Suppressor macrophage treated with lipopolysaccharide for 4 hours (primary cell): ENCODE measurements at regions not wholly inside any gene's neighbourhood (a gene's known extent, or its start where the extent isn't known, plus 50 kb on each side); places are given as distances from the start of the nearest gene placed in this dataset.

Experiments used
- DNase-seq: peaks from one replicate; pipeline ENCODE4 v3.0.0-alpha.2; 2020

DNA sequence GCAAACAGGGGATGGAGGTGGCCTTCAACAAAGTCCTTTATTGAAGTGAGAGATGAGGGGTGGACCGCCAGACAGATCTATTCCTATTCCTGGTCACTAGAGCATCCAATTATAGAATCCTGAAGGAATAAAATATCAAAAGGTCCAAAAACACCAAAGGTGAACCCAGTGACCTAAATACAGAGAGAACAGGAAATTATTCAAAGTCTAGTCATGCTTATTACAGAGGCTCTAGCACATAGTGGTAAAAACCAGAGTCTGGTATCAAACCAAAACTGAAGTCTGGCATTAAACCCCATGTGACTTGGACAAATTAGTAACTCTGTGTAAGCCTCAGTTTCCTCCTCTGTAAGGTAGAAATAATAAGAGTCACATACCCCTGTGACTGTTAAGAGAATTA, 100.5 kb upstream of the SNX2 start:
- DNase-seq, result no peak

DNA sequence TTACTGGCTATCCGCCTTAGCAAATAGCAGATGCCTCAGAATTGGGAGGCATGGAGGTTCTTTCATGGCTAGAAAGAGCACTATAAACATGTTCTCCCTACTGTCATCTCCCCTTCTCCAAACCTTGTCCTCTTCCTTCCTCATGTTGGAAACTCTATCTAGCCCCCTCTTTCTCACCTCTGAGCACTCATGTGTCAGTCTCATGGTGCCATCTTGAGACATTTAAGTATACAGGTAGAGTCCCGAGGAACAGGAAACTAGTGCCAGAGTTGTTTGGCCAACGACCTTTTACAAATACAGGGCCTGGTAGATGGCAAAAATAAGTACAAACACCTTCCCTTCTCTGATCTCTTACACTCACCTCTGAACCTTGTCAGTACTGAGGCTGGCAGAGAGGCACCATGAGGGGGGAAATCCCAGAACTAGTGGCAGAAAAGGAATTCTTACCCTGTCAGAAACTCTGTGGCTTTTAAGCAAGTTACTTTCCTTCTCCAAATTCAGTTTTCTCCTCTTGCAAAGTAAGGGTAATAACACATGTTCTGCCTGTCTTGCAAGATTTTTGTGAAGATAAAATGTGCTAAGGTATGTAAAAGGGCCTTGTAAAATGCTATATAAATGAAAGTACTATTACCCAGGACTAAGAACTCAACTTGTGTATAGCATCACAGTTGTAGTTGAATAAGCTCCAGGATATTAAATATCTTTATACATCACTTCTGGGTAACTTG, 94.1 kb upstream of the SNX2 start:
- DNase-seq, result no peak

DNA sequence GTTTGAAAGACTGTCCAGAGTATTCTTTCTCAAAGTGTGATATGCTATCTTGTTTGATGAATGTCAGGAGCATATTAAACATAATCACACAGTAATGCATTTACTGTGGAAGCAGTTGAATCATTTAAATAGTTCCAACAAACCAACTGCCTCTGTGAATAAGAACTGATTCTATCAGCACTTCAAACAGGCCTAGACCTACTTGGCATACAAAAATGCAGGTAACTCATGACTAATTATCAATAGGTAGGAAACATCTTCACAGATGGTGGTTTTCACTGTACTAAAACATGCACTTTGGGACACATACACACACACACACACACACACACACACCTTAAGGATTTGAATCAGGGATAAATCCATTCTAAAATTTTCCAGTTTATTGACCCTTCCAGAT, 91.2 kb upstream of the SNX2 start:
- no peak for DNase-seq

DNA sequence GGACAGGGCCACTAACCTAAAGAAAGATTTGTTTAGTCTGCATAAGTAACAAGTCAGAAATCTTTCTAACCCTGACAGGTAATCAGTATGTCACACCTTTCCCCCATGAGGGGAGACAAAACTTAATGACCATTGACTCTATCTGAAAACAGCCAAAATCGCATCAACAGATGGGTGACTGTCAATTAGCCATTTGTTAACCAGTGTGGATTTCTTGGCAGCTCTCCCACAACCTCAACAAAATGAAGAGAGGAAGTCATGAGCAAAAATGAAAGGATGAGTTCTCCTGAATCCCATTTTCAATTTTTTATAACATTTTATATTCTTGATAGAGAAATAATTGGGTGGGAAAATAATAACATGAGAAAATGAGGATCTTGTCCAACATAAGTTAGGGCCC, 84.6 kb upstream of the SNX2 start:
- peak; percentile 50 for DNase-seq

DNA sequence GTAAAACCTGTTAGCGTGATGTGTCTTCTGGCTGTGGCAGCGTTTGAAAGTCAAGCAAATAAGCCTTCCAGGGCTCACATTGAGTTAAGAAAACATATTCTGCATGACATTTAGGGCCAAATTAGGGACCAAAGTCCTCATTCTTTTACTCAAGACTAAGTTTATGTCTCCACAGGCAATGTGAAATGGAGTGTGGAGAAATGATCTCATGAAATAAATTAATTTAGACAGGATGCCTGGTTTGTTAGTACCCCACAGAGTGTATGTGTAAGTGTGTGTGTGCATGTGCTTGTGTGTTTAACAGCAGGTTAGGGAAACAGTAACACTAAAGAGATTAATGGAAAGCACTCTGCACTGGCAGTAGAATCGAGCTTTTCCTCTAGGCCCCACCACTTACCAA, 82.9 kb upstream of the SNX2 start:
- no peak for DNase-seq

DNA sequence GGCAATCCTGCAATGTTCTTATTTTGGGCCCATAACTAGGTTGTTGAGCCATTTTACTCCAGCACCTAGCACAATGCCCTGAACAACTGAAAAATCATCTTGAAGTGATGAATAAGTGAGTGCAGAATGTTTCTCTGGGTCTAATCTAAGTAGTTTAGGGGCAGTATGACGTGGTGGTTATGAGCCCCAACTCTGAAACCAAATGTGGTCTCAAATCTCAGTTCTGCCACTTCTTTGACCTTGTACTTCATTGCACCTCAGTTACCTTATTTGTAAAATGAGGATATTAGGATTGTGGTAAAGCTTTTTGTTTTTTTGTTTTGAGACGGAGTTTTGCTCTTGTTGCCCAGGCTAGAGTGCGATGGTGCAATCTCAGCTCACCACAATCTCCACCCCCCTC, 80.9 kb upstream of the SNX2 start:
- DNase-seq, result no peak

DNA sequence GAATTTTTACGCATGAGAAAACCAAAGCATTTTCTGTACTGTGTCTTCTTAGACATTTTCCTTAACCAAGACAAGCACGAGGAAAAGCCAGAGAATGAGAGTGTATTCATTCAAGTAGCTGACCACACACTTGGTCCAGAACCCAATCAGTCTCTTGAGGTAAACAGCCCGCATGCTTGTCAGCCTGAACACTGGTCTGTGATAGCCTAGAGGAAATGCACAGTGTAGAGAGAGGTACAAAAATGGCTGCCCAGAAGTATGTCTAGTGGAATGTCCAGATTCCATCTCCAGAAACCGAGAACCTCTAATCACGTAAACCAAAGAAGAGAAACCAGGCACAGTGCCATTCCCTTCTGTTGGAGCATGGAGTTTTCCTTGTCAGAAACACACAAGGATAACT, 80.0 kb upstream of the SNX2 start:
- no peak for DNase-seq

DNA sequence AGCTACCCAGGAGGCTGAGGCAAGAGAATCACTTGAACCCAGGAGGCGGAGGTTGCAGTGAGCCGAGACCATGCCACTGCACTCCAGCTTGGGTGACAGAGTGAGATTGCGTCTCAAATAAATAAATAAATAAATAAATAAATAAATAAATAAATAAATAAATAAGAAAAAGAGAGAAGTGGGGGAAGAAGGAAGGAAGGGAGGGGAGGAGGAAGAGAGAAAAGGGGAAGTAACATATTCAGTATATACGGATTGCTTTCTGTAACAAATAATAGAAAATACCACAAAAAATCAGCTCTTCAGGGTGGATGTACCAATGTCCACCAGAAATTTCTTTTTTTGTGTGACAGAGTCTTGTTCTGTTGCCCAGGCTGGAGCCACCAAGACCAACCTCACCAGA, 78.1 kb upstream of the SNX2 start:
- DNase-seq, result peak; percentile 18

DNA sequence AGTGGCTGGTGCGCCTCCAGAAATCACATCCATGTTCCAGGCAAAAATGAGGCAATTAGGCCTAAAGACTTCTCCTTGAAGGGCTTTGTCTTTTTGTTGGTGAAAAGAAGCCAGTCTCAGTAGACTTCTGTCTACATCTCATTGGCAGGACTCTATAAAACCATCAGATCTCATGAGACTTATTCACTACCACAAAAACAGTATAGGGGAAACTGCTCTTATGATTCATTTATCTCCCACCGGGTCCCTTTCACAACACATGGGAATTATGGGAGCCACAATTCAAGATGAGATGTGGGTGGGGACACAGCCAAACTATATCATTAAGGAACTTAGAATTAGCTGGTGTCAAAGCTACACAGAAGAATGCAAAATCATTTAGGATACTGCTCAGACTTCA, 77.7 kb upstream of the SNX2 start:
- peak; percentile 73 for DNase-seq

DNA sequence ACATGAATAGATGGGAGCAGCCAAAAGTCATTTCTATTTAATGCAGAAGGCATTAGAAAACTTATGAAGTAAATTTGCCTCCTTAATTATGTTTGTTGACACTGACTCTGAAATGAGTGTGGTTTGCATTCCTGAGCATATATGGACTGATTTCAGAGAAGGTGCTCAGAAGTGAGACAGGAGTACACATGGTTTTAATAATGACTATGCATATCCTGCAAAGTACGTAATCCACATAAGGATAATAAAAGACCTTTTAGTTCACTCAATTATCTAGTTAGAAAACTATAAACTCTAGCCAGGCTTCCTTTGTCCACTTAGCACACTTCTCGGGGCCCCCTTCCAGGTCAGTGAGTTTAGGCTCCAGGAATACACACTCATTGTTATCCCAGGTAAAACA, 75.7 kb upstream of the SNX2 start:
- DNase-seq, result no peak

DNA sequence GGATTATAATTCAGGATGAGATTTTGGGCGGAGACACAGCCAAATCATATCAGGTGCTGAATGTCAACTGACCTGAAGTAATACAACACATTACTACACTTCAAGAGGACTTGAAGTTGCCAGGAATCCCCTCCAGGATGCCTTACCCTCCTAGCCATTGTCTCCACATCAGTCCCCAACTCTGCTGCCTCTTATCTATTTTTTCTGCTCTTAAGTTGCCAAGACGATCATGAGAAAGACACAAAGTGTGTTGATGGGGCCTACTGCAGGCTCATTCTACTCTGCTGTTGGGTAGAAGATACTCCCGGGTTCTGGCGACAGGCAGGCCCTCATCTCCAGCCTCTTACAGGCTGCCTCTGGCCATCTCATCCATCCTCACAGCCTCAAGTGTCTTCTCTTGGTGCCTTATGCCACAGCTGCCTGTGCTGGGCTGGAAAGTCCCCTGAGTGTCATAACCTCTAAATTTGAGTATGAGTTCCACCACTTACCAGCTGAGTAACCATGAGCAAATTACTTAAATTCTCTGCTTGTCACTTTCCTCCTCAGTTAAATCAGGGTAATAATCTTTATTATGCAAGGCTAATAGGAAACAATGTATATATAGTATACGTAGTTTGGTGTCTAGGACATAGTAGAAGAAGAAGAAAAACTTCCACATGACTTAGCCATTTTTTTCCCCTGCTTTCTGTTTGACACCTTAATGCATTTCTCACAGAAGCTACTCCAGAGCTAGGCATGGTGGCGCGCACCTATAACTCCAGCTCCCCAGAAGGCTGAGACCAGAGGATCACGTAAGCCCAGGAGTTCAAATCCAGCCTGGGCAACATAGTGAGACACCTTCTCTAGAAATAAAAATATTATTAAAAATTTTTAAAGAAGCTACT, 73.0 kb upstream of the SNX2 start:
- DNase-seq, result peak; percentile 76

DNA sequence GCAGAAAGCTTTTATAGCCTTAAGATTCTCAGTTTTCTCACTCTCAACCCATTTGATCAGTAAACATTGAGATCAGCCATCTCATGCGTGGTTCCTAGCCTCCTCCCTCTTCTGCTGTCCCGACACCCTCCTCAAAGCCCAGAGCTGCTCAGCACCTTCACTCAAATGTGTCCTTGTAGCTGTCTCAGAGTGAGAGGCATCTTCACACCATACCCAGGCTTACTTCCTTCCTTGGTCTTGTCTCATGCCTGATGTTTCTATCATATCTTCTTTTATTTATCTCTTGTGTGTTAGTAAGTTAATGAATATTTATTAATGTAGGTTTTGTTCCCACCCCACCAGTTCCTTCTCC, 72.4 kb upstream of the SNX2 start:
- no peak for DNase-seq

DNA sequence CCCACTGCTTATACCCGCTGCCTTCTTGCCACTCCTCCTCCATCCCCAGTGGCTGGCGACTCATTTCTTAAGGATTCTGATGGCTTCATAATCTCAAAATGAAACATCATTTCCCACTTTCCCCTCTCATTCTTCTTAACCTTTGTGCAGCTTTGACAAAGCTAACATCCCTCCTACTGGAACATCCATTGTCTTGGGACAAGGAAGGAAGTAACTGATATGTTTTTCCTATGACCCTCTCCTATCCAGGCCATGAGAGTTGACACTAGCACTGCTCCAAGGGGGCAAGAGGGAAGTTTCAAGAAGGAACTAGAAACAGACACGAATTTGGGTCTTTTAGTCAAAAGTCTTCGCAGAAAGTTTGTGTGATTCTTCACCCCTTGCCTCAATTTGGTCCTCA, 71.7 kb upstream of the SNX2 start:
- peak; percentile 38 for DNase-seq

DNA sequence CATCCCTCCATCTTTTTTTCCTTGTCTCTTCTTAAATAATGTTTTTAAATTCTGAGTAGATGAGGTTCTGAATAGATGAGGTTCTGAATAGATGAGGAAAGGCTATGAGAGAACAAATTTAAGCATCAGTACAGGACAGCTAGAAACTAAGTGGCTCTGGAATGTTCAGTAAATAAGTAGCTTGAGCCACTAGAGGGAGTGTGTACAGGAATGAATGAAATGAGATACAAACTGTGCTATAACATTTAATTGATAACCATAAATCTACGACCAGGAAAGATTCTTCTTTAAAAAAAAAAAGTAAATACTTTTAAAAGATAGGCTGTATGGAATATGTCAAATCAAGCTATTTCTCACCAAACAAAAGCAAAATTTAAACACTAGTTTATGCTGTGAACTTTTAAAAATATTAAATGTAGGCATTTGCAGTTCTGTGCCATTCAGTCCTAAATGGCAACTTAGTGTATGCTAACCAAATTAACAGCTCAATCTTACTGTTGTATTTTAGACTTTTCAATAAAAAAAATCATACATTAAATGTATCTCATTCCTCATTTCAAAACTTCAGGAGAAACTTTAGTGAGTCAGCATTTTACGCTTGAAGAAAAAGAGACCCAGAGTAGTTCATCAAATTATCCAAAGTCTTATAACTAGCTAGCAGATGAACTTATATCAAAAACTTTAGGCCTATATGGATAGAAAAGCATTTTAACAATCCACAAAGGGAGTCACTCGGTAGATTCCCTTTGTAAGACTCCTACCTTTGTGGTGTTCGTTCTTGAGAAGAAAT, 70.4 kb upstream of the SNX2 start:
- peak; percentile 61 for DNase-seq

DNA sequence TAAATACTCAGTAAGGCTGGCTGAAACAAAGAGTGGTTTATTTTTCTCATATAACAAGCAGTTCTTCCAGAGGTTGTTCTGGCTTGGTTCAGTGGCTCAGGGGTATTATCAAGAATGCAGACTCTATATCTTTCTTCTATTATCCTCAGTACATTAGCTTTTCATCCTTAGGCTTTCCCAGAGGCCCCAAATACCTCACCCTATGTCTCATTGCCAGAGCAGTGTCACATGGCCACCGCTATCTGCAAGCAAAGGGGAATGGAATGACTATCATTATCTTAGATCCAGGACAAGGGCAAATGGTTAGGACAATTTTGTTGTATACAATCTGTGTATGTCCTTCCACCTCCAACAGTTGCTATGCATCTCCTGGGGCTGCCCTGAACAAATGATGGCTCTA, 69.0 kb upstream of the SNX2 start:
- no peak for DNase-seq

DNA sequence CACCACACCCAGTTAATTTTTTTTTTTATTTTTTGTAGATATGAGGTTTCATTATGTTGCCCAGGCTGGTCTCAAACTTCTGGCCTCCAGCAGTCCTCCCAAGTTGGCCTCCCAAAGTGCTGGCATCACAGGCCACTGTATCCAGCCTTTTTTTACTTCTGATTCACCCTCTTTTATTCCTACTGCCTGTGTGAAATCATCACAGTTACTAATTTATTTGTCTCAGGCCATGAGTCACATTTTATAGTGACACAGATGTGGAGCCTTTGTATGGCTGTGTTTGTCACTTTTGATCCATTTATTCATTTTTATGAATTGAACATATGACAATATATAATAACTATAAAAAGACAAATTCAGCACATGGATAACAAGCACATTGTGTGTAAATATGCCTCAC, 67.1 kb upstream of the SNX2 start:
- peak; percentile 28 for DNase-seq

DNA sequence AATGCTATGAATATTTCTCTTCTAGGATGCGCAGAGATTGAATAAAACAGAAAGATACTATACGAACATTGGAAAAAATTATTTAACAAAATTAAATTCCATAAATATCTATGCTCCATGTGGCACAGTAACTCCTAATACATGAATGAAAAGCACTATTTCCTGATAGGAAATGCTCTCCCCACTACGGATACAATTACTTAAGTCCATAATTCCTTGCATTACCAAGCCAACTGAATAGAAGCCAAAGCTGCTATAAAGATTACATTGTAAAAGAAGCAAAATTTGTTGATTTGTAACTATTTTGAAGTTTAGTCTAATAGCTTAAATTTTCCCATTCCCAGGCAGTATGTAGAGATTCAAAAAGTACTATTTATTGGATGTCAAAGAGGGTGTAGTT, 61.8 kb upstream of the SNX2 start:
- DNase-seq, result no peak

DNA sequence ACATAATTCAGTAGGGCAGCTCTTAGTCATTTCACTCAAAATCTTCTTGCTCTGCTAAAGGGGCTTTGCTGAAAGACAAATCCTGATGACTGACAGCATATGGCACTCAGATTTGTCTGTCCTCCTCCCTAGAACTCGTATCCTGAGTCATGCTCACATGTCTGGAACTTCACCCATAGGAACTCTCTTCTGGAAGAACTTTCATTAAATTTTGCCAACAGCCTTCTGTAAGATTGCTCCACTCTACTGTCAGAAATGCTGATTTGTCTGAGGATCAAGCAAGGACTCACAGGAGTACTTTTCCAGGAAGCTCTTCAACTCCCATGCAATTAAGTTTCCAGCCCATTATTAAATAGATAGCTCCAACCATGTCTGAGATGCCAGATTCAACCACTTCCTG, 59.8 kb upstream of the SNX2 start:
- DNase-seq, result peak; percentile 47

DNA sequence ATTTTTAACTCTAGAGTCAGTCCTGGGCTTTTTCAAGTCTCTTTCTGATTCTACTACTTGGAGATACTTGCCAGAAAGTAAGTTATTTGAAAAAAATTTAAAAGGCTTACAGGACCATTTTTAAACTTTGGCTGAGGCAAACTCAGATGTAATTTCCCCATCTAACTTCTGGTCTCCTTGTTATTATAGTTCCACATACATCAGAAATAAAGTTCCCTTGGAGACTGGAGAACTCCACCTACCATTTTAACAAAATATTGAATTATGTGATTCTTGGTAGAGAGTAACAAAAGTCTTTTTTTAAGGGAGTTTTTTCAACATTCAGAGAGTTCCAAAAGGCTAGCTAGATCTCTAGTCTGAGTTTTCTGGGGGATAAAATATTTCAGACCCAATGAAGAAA, 56.3 kb upstream of the SNX2 start:
- no peak for DNase-seq

DNA sequence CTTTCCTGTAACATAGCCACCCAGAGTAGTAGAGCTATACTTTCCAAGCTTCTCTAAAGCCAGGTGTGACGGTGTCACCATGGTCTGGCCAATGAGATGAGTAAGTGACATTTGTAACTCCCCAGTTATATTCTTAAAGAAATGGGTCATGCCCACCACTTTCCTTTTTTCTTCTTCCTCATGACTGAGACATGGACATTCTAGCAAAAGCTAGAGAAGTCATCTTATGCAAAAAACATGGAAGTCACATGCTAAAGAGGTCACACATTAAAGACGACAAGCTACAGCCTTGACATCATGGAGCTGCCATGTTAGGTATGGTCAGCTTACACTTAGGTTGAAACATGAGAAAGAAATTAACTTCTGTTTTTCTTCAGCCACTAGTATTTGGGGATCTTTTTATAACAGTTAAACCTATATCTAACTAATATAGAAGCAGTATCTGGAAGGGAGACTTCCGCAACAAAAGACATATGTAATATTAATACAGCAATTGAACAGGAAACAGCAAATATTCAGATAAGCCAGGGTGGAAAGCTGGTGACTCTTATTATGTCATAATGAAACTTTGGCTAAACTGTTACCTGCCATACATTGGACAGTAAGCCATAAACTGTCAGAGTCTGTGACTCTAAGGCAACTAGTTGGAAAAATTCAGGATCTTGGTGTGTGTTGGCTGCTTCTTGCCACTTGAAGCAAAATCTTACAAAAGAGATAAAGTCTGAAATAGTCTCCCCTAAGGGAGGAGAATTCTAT, 54.7 kb upstream of the SNX2 start:
- peak; percentile 13 for DNase-seq

DNA sequence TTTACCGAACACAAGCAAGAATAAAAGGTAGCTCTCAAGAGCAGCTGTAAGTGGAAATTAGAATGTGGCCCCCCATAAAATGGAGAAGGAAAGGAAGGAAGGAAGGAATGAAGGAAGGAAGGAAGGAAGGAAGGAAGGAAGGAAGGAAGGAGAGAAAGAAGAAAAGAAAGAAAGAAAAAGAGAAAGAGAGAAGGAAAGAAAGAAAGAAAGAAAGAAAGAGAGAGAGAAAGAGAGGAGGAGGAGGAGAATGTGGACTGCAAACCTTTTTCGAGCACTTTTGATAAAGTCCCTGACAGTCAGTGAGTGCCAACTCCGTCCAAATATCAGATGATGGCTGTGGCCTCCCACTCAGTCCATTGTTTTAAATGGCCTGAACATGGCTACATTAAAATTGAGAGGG, 53.8 kb upstream of the SNX2 start:
- DNase-seq, result no peak

DNA sequence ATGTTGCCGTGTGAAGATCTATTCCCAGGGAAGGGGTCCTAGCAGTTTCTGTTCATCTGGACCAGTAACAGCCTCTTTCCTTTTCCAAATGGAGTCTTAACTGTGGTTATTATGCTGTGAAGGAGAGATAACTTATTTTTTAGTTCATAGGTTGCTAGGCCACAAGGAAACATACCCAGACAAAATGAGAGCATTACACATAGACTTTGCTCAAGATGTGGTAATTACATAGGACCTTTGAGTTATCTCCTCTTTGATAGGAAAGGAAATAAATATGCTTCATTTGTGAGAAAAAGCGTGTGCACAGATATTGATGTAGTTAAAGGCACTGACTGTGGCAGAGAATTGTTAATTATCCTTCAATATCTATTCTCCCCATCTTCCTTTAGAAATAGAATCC, 52.5 kb upstream of the SNX2 start:
- no peak for DNase-seq
